MM.1S (cell line): ENCODE measurements at regions not wholly inside any gene's neighbourhood (a gene's known extent, or its start where the extent isn't known, plus 50 kb on each side); places are given as distances from the start of the nearest gene placed in this dataset.

ENCODE experiments used
- DNase-seq: peaks from one replicate; pipeline ENCODE4 v3.0.0-alpha.2; 2015
- H2AFZ ChIP-seq: fragments of 300-600 bp; sonication (generic); 2 replicates; pipeline ENCODE4 v1.6.0; 2016; ENCODE audit warnings: antibody characterized with exemption, low read length
- H3F3A ChIP-seq: fragments of 300-600 bp; sonication (generic); 2 replicates; pipeline ENCODE4 v1.6.1; 2016; ENCODE audit warnings: mild to moderate bottlenecking, antibody characterized with exemption, low read length, moderate library complexity, mixed read lengths; ENCODE audit not compliant: insufficient read depth
- H3K27ac ChIP-seq: fragments of 300-600 bp; sonication (generic); 2 replicates; pipeline ENCODE4 v1.5.1; 2016; ENCODE audit warnings: mild to moderate bottlenecking, low read length
- H3K27me3 ChIP-seq: fragments of 300-600 bp; sonication (generic); replicated peaks from 2 replicates; pipeline ENCODE4 v1.6.0; 2016; ENCODE audit warnings: low read length; ENCODE audit not compliant: insufficient read depth
- H3K36me3 ChIP-seq: fragments of 300-600 bp; sonication (generic); replicated peaks from 2 replicates; pipeline ENCODE4 v1.6.1; 2016; ENCODE audit warnings: mild to moderate bottlenecking, low read length, mixed read lengths; ENCODE audit not compliant: insufficient read depth
- H3K4me1 ChIP-seq: fragments of 300-600 bp; sonication (generic); 2 replicates; pipeline ENCODE4 v1.6.1; 2016; ENCODE audit warnings: low read length, mixed read lengths
- H3K4me2 ChIP-seq: fragments of 300-600 bp; sonication (generic); 2 replicates; pipeline ENCODE4 v1.6.0; 2016; ENCODE audit warnings: low read depth, low read length
- H3K4me3 ChIP-seq: fragments of 300-600 bp; sonication (generic); 2 replicates; pipeline ENCODE4 v1.5.1; 2016; ENCODE audit warnings: low read length, mixed read lengths
- H3K79me2 ChIP-seq: fragments of 300-600 bp; sonication (generic); 2 replicates; pipeline ENCODE4 v1.6.1; 2016; ENCODE audit warnings: mixed run types, low read length, mixed read lengths
- H3K9ac ChIP-seq: fragments of 300-600 bp; sonication (generic); 2 replicates; pipeline ENCODE4 v1.6.1; 2016; ENCODE audit warnings: low read length, mixed read lengths
- H3K9me2 ChIP-seq: fragments of 300-600 bp; sonication (generic); replicated peaks from 2 replicates; pipeline ENCODE4 v1.6.1; 2016; ENCODE audit warnings: mild to moderate bottlenecking, low read length, mixed read lengths; ENCODE audit not compliant: insufficient read depth
- H3K9me3 ChIP-seq: fragments of 300-600 bp; sonication (generic); replicated peaks from 2 replicates; pipeline ENCODE4 v1.6.1; 2016; ENCODE audit warnings: mild to moderate bottlenecking, low read length, mixed read lengths; ENCODE audit not compliant: insufficient read depth
- H4K20me1 ChIP-seq: fragments of 300-600 bp; sonication (generic); 2 replicates; pipeline ENCODE4 v1.6.1; 2016; ENCODE audit warnings: mild to moderate bottlenecking, low read length, moderate library complexity, mixed read lengths; ENCODE audit not compliant: insufficient read depth
- CTCF ChIP-seq: fragments of 300-600 bp; sonication (generic); IDR thresholded peaks from 2 replicates; pipeline ENCODE4 v1.5.1; 2016; ENCODE audit warnings: antibody characterized with exemption, low read length, mixed read lengths
- EZH2 ChIP-seq: fragments of 300-600 bp; sonication (generic); optimal IDR thresholded peaks from 2 replicates; pipeline ENCODE3; 2017; ENCODE audit warnings: low read depth, mild to moderate bottlenecking, antibody characterized with exemption, low read length, mixed read lengths
- EZH2phosphoT487 ChIP-seq: fragments of 300-600 bp; sonication (generic); IDR thresholded peaks from 2 replicates; pipeline ENCODE4 v1.6.1; 2018; ENCODE audit warnings: antibody characterized with exemption, low read length

GRCh38 chr7:18191862-18192625, 164.4 kb upstream of the PRPS1L1 start:
- Histone ChIP-seq H3K79me2 (no peaks in the 10 kb centered on the region), H3K4me3 (no peak overlapping the region), H3K27ac (no peak overlapping the region), H3K9me2 (no peaks in the 10 kb centered on the region), H3K4me2 (no peak overlapping the region), H3K9ac (no peak overlapping the region), H3F3A (no peaks in the 10 kb centered on the region), H3K4me1 (no peaks in the 10 kb centered on the region), H2AFZ (no peak overlapping the region), H3K27me3 (no peaks in the 10 kb centered on the region), H3K9me3 (no peaks in the 10 kb centered on the region), H4K20me1 (no peaks in the 10 kb centered on the region), H3K36me3 (no peaks in the 10 kb centered on the region)
- TF ChIP-seq EZH2 (no peak), CTCF (no peak), EZH2phosphoT487 (no peak)
- DNase-seq: no peak

DNA sequence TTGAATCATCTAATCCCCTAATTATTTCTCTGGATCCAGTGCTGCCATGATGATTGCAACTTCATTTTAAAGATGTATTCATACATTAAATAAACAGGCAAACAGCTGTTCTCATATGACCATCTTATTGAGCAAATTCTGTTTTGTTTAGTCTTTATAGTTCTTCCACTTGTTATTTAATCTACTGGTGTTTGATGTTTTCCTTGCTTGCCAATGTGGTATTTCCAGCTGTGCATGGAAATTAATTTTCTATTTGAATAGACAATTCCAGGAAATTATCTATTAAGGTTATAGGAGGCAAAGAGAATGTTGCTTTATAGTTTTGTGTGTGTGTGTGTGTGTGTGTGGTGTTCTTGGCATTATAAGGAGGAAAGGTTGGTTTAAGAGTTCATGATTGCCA, 167.0 kb upstream of the PRPS1L1 start:
- no peaks in the 10 kb centered on the region for H4K20me1 ChIP-seq

GRCh38 chr7:18196638-18197037, 169.0 kb upstream of the PRPS1L1 start:
- no peaks in the 10 kb centered on the region for H3K9me3 ChIP-seq
- no peak overlapping the region for H3K27ac ChIP-seq
- no peak for TF ChIP-seq EZH2phosphoT487
- TF ChIP-seq EZH2: no peak
- TF ChIP-seq CTCF: no peak
- H3K9me2 ChIP-seq: no peaks in the 10 kb centered on the region
- no peaks in the 10 kb centered on the region for H3K79me2 ChIP-seq
- H3K27me3 ChIP-seq: no peaks in the 10 kb centered on the region
- no peaks in the 10 kb centered on the region for H4K20me1 ChIP-seq
- DNase-seq: no peak
- H3F3A ChIP-seq: no peaks in the 10 kb centered on the region
- no peaks in the 10 kb centered on the region for H3K4me1 ChIP-seq
- H3K36me3 ChIP-seq: no peaks in the 10 kb centered on the region
- no peak overlapping the region for H2AFZ ChIP-seq
- no peak overlapping the region for H3K9ac ChIP-seq
- H3K4me2 ChIP-seq: no peak overlapping the region
- H3K4me3 ChIP-seq: no peak overlapping the region

More for the DNA sequence above, 167.0 kb upstream of the PRPS1L1 start:
- no peaks in the 10 kb centered on the region for H3K9me3 ChIP-seq
- no peaks in the 10 kb centered on the region for H3K79me2 ChIP-seq
- no peak overlapping the region for H3K4me2 ChIP-seq
- H3K4me3 ChIP-seq: no peak overlapping the region
- no peak for DNase-seq
- no peak overlapping the region for H3K9ac ChIP-seq
- H3K27ac ChIP-seq: no peak overlapping the region
- H2AFZ ChIP-seq: no peak overlapping the region
- no peaks in the 10 kb centered on the region for H3K36me3 ChIP-seq
- H3K4me1 ChIP-seq: no peaks in the 10 kb centered on the region
- TF ChIP-seq EZH2phosphoT487 (no peak), EZH2 (no peak), CTCF (no peak)
- no peaks in the 10 kb centered on the region for H3F3A ChIP-seq
- H3K27me3 ChIP-seq: no peaks in the 10 kb centered on the region
- H3K9me2 ChIP-seq: no peaks in the 10 kb centered on the region
